NCI-H1105 (cell line): ENCODE measurements at regions not wholly inside any gene's neighbourhood (a gene's known extent, or its start where the extent isn't known, plus 50 kb on each side); places are given as distances from the start of the nearest gene placed in this dataset.

Experiments used
- DNase-seq: peaks from one replicate; lab custom pipeline; 2025; lab: John Stamatoyannopoulos, UW

DNA sequence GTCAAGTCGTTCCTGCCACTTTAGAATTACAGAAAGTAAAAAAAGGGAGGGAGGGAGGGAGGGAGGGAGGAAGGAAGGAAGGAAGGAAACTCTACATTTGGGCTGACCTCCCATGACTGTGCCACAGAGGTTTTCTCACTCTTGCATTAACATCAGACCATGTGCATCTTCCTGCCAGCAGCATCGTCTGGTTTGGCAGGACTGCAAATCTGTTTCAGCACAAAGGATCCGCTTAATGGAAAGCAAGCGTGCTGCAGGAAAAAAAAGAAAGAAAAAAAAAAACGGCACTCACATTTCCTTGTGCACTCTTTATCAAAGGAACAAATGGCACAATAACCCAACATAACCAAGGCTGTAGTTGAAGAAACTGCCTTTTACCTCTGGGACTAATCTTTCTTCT, 148.8 kb upstream of the HES1 start:
- no peak for DNase-seq

DNA sequence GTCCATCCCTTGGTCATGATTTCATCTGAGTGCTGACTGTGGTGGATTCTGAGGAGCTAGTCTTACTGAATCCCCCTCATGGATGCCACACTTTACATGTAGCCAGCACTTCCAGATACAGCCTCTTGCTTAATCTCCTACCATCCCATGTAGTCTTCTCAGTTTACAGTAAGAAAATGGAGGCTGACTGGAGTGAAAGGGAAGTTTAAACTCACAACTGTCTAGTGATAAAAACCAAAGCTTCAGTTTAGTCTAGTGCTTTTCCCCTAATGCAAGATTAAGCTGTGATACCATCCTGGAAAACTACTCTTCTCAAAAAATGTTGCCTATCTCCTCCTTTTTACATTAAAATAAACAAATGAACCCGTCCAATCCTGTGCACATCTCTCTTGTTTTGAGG, 146.8 kb upstream of the HES1 start:
- no peak for DNase-seq

DNA sequence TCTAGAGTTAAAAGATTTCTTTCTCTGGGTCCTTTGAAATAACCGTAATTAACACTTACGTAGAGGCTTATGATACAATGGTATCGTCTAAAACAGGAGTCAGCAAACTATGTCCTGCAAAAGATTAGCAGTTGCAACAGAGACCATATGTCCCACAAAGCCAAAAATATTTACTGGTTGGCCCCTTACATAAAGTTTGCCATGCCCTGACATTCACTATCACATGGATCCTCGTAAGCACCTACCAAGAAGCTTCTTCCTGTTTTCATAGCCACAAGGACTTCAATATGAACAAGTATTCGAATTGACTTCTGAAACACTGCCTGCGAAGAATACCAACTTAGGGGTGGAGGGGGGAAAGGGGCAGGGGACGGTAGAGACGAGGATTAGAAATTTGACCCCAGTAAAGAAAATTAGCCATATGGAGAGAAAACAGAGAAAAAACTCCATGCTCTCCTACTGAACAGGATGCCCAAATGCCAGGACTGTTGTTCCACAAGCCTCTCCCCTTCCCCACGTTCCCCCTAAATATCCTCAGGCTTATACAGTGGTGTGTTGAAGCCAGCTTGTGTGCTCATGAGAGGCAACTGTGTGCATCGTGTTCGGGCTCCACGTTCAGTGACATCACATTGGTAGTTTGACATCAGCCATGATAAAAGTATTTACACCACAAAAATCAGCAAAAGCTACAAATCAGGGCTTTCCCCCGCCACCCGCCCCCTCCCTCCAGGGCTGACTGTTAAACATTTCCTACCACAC, 144.1 kb upstream of the HES1 start:
- no peak for DNase-seq

DNA sequence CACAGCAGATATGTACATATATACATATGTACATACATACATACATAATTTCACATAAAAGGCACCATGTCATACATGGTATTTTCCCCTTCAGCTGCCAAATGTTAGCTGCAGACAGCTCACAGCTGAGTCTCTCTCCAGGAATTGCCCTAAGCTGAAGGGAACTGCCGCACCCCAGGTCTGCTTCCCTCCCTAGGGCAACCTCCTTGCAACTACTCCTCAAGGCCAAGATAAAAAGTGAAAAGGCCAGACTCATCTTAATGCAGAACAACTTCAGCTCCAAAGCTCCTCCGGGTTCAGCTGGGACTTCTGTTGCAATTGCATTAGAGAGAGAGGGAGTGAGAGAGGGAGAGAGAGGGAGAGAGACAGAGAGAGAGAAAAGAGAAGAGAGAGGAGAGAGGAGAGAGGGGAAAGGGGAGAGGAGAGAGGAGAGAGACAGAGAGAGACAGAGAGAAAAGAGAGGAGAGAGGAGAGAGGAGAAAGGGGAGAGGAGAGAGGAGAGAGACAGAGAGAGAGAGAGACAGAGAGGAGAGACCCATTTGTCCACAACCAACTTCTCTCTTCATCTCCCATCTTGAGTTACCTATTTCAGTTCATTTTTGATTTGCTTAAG, 143.4 kb upstream of the HES1 start:
- DNase-seq = no peak

DNA sequence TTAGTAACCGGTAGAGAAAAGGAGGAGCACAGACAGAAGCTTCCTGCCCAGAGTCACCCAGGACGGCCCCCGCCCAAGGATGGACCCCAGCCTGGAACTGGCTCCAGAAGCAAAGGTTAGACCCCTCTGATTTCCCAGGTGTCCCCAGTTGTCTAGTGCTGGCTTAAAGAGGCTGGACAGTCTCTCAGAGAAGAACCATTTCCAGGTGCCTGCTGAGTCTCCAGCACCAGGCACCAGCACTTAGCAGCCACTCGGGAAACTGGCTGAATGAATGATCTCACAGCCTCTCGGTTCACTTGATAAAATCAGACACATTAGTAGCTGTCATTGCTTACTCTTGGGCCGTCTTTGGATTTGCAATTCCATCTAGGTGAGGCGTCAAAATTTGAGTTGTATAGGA, 139.7 kb upstream of the HES1 start:
- no peak for DNase-seq

DNA sequence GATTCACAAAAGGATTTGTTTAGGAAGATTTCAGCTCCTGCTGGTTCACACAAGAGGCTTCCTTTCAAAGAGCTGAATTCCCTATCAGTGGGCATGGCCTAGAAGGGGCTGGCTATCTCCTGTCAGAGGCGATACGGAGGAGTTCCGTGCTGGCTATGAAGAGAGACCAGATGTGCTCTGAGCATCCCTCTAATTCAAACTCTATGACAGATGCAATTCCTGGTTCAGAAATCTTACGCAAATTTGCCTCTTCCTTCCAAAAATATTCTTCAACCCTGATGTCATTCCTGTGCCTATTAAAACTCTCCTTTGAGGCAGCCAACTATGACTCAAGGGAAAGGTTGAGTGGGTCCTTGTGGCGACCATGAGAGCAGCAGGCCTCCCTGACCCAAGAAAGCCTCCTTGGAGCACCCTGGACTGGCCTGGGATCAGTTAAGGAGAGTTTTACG, 139.3 kb upstream of the HES1 start:
- DNase-seq = no peak

DNA sequence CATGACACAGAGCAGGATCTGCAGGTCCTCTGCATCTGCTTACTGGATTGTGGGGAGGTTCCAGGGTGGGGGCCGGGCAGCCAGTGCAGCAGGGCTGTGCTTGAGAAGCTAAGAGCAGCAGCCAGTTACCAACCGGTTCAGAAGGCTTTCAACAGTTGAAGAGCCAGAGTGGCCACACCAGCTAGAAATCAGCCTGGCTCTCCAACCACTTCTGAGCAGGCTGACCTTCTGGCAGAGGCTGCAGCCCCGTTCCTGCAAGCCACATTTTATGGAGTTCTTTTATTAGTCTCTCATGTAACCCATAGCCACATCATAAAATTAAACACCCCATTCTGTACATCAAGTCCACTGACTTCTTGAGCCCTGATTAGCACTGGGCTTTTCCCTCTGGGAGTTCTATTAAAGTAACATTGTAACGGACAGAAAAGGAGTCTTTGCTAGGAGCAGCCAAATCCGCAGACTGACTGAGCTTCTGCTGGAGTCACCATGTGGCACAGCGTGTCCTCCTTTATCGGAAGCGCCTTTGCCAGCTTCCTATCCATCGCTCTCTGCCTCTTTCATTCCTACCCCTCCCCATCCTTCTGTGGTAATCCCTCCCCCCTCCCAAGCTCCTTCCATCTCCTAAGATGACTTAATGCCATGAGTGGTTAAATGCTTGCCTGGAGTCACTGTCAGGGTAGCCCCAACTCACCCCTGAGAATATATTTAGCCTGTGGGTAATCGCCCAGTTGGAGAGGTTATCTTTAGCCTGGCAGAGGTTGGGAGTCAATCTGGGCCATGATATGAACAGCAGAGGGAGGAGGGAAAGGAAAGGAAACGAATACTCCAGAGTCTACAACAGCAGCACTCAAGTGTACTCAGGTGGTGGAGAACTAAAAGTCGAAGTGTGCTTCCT, 138.5 kb upstream of the HES1 start:
- no peak for DNase-seq

DNA sequence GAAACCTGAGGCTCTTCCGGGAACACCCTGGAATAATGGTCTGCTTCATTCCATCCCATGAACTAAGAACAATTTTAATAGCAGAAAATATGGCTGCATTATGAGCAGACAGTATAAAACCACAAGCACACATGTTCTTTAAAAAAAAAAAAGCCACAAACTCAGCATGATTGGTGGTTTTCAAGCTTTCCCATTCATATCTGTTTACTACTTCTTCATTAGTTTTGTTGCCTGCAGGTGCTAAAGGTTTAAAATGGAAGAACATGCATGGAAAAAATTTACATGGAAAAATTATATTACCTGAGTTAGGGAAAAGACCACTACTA, 137.9 kb upstream of the HES1 start:
- no peak for DNase-seq

DNA sequence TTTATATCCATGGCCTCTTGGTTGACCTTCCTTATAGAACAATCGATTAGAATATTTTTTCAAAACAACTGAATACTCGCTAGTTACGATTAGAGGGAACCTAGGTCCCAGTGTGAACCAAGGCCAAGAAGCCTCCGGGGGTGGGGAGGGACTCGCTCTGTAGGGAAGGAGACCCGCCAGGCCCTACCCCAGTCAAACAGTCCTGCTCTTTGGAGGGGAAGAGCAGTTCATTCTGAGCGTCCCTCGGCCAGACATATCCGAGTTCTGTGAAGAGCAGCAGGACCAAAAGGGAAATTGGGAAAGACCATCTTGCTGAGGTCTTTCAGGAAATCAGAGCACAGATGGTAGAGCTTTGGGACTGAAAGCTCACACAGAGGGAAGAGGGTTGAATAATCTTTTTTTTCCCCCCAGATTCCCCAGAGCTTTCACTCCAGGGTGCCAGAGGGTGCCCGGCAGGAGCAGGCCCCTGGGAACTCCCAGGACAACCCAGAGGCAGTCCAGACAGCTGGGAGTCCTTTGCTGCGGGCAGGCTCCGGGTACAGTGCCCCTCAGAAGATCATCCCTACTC, 137.2 kb upstream of the HES1 start:
- no peak for DNase-seq

DNA sequence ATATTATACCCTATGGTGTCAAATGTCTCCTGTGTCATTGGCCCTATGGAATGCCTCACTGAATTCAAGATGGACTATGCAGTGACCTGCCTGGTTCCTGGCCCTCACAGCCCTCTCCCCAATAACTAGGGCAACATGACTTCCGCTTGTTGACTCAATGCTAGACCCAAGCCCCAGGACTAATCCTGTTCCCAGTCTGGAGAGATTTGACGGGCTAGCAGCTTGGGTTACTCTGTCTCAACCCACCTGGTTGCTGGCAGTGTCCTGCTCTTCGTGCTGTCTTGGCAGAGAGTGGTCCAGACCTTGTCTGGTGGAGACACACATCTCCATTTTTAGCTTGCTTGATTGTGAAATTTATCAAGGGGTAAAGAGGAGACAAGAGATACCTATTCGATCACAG, 135.8 kb upstream of the HES1 start:
- no peak for DNase-seq

DNA sequence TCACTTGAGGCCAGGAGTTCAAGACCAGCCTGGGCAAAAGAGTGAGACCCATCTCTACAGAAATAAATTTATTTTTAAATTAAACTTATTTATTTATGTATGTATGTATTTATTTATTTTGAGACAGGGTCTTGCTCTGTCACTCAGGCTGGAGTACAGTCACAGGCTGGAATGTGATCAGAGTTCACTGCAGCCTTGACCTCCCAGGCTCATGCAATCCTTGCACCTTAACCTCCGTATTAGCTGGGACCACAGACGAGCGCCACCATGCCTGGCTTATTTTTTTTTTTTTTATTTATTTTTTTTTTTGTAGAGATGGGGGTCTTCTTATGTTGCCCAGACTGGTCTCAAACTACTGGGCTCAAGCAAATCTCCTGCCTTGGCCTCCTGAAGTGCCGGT, 135.2 kb upstream of the HES1 start:
- DNase-seq = no peak

DNA sequence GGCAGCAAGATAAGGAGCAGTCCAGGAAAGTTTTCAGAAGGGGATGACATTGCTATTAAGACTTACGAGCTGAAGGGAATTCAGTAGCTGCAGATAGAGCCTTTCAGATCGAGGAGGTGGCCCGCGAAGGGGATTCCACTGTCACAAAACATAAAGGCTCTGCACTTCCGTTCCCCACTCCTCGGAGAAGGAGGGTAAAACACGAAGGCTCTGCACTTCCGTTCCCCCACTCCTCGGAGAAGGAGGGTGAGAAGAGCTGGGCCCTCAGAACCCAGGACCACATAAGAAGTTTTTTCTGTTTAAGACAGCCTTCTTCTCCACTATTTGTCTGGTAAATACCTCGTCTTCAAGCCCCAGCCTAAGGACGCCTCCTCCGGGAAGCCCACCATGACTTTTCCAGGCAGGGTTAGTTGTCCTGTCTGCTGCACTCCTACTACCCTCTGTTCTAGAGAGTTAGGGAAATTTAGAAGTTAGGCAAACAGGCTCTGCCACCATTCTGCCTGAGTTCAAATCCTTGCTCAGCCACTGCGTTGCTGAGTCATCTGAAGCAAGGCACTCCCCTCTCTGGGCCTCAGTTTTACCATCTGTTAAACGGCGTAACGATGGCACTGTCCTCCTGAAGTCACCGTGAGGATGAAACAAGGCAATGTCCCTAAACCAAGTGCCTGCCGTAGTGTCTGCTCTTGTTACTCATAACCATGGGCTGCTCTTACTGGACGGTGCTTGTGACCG, 134.1 kb upstream of the HES1 start:
- no peak for DNase-seq

DNA sequence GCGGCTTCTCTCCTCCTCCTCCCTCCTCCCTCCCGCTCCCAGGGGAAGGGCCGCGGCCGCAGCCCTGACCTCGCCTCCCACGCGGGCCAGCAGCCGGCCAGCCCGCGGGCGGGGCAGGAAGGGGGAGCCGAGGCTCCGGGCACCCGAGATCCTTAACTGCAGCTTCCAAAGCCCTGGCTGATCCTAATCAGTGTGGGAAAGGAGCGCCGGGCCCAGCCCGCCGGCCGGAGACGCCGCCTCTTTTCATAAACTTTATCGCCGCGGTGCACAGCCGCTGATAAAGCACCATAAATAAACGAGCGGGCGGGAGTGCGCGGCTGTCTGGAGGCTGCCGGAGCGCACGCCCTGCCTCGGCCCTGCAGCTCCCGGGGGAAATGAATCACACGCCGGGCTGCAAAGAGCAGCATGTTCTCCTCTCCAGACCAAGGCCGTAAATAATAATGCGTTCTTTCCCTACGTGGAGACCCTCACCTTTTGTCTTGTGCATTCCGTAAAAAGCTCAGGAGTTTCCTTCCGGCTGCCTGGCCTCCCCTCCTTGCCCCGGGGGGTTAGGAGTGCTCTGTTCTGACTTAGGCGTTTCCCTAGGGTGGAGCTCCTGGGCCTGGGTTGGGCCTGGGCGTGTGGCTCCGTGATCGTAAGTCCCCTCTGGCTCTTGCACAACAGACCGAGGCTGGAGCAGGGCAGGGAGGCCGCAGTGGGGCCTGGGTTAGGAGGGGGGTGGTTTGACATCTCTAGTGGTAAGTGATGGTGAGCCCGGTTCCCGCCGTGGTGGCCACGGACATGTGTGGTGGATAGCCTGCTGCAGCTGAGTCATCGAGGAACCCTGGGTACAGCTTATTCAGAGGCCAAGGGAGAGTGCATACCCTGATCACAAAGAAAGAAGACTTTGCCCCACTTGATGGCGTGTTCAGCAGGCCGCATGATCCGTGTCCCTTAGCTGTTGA, 132.6 kb upstream of the HES1 start:
- peak; percentile 76 for DNase-seq

DNA sequence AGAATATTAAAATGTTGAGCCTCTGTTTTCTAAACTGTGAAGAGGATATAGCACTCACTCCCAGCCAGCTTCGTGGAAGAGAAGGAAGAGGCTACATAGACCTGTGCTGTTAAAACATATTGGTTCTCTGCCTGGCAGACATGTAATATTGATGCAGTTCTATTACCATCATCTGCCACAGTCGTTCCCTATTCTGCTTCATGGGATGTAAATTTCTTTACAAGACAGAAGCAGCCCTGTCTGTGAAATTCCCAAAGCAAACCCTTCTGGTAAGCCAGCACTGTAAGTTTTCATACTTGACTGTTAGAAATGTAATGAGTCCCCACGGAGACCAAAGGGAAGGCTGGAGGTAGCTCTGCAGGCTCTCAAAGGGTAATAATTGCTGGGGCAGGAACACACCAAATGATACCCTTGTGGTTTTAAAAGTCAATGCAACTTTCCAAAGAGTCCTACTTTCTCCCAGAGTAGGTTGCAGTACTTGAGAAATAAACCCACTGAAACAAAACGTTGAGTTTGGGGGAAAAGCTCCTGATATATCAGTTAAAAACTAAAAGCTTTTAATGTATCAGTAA, 129.9 kb upstream of the HES1 start:
- DNase-seq = no peak

DNA sequence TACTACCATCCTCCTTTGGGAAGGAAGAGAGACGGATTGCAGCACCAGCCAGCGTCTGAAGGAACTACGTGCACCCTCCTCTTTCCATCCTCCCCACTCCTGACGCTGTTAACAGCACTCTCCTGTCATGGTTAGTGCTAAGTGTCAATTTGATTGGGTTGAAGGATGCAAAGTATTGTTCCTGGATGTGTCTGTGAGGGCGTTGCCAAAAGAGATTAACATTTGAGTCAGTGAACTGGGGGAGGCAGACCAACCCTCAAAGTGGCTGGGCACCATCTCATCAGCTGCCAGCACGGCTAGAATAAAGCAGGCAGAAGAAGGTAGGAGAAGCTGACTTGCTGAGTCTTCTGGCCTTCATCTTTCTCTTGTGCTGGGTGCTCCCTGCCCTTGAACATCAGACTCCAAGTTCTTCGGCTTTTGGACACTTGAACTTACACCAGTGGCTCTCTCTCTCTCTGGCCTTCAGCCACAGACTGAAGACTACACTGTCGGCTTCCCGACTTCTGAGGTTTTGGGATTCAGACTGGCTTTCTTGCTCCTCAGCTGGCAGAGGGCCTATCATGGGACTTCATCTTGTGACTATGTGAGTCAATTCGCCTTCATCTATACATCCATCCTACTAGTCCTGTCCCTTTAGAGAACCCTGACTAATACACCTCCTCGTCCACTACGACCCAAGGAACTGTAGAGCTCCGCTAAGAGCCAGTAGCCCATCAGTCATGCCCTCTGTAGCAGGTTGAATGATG, 128.2 kb upstream of the HES1 start:
- DNase-seq = no peak

DNA sequence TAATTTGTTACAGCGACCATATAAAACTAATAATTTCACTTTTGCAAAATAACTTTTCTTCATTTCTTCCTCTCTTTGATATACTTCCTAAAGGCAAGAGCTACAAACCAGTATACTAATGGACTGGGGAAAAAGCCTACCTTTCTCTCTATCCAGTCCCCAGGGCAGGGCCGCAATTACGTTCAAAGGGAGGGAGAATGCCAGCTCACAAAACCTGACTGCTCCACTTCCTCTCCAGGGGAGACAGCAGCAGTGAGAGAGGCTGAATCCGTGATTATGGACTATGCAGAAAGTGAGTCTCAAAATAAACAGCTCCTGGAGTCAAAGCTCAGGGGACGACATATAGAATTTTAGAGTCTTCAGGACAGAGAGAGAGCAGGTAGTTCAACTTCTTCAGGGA, 126.9 kb upstream of the HES1 start:
- no peak for DNase-seq

DNA sequence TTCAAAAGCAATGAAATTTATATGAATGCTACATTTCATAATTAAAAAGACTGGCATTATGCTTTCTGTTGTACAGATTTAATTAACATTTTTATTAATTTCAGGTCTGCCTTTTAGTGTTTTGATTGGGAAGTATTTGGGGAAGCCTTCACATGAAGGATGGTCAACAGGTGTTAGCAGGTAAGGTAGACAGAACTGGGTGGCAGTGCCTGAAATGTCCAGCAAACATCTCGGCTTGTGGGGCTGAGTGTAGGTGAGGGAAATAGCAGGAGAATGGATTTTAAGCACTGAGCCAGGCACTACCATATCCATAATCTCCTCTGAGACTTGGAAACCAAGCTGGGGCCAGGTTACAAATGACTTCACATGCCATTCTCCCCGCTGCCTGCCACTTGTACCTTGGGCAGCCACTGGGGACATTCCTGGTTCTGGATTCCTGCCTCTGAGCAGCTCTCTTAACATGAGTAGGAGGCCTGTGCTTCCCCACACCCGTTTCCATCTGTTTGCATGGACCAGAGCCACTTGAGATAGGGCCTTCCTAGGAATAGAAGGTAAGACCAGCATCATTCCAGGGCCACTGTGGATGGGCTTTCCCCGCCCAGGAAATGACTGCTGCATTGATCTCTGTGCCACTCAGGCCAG, 125.9 kb upstream of the HES1 start:
- DNase-seq = no peak

DNA sequence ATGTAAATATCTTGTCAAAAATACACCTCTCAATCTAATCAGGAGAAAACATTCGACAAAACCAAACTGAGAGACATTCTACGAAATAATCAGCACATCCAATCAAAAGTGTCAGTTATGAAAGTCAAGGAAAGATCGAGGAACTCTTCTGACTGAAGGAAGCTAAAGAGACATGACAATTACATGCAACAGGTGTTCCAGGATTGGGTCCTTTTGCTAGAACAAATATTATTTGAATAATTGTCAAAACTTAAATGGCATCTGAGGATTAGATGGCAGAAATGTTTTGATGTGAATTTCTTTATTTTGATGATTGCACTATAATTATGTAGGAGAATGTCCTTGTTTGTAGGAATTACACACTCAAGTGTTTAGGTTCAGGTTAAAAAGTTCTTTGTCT, 124.1 kb upstream of the HES1 start:
- no peak for DNase-seq

DNA sequence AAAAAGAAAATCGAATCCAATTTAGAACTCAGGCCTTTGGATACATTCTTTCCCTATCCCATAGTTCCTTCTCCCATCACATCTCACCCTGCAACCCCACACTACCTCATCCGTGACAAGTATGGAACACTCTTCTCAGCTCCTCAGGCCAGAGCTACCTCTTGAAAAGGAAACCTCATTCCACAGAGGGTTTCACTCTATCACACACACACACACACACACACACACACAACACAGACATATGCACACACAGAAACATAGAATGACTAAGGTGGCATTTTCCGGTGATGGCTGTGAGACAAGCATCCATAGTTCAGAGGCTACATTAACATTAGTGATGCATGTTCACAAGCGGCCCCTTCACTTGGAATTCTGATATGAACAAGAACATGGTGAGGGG, 122.0 kb upstream of the HES1 start:
- DNase-seq = no peak
